Mammary epithelial cell (primary cell): ENCODE measurements at regions not wholly inside any gene's neighbourhood (a gene's known extent, or its start where the extent isn't known, plus 50 kb on each side); places are given as distances from the start of the nearest gene placed in this dataset.

Experiments
- EZH2 ChIP-seq: IDR thresholded peaks from 2 replicates; pipeline ENCODE4 v1.6.1; 2012; ENCODE audit warnings: low read length, inconsistent platforms, borderline replicate concordance
- TF ChIP-seq, protein P1 (sequence below), 2 donors: IDR thresholded peaks in 1 of 2; conservative IDR thresholded peaks in 1 of 2; 2 replicates each; pipeline ENCODE4 v1.5.1; 2011 to 2012; ENCODE audit warnings: inconsistent platforms in 2 of 2, low read length in 2 of 2, mild to moderate bottlenecking in 2 of 2, control low read depth in 1 of 2, low read depth in 1 of 2; ENCODE audit not compliant: insufficient read depth in 1 of 2; ENCODE audit errors: extremely low read depth in 1 of 2

DNA sequence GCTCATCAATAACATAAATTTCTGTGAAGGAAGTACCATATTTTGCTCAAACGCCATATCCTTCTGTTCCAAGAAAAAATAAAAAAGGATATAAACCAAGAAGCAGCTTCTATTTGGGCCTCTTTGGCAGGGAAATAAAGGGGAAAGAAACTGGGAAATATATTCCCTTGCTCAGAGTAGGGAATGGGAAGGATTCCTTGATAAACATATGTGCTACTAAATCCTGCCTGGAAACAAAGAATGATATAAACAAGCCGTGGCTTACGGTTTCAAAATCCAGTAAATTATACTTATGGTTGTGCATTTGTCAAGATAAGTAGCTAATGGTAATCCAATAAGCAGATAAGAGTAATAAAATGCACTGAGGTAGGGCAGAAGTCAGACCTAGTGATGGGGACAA lies 481.6 kb downstream of the NTRK2 start:
- TF ChIP-seq, protein P1, sequence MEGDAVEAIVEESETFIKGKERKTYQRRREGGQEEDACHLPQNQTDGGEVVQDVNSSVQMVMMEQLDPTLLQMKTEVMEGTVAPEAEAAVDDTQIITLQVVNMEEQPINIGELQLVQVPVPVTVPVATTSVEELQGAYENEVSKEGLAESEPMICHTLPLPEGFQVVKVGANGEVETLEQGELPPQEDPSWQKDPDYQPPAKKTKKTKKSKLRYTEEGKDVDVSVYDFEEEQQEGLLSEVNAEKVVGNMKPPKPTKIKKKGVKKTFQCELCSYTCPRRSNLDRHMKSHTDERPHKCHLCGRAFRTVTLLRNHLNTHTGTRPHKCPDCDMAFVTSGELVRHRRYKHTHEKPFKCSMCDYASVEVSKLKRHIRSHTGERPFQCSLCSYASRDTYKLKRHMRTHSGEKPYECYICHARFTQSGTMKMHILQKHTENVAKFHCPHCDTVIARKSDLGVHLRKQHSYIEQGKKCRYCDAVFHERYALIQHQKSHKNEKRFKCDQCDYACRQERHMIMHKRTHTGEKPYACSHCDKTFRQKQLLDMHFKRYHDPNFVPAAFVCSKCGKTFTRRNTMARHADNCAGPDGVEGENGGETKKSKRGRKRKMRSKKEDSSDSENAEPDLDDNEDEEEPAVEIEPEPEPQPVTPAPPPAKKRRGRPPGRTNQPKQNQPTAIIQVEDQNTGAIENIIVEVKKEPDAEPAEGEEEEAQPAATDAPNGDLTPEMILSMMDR (conservative IDR thresholded peaks at IDR 0.05 in 1 of 2, IDR thresholded peaks at IDR 0.05 in 1 of 2; ENCODE audit: extremely low read depth in 1 of 2, insufficient read depth in 1 of 2, low read depth in 1 of 2, low read length in 2 of 2): no peak
- TF ChIP-seq EZH2: no peak
